HCT116 (cell line): ENCODE measurements at regions not wholly inside any gene's neighbourhood (a gene's known extent, or its start where the extent isn't known, plus 50 kb on each side); places are given as distances from the start of the nearest gene placed in this dataset.
A peak's percentile ranks its signal among the peaks of the same experiment; 100 is the strongest.

Experiments
- ATAC-seq: fragments of 200-7000 bp; cut with Tn5 transposase; 2 replicates; pipeline ENCODE4 v1.9.1; 2020; ENCODE audit warnings: mild to moderate bottlenecking, moderate library complexity
- BruUV-seq: library from RNA; stranded (reverse); fragments of 400-500 nt; replicated peaks from 2 replicates; lab custom pipeline; 2021; lab: Mats Ljungman, UMichigan
- CTCF ChIA-PET: fragments of 300-600 bp; sonication (Branson Sonifier 250); formaldehyde crosslinking; loops from one replicate; lab custom pipeline; 2021; ENCODE audit warnings: antibody characterized with exemption; lab: Charles Lee
- POLR2A ChIA-PET: fragments of 300-600, 350-600 bp; sonication (Branson Sonifier 250); formaldehyde crosslinking; loops from one replicate; lab custom pipeline; 2021; ENCODE audit warnings: antibody characterized with exemption; lab: Charles Lee
- RAD21 ChIA-PET, 2 experiments: fragments of 300-600 bp; sonication (Branson Sonifier 250); formaldehyde crosslinking; loops; one replicate each; lab custom pipeline; 2023; ENCODE audit warnings: low total read pairs in 2 of 2; ENCODE audit not compliant: uncharacterized antibody in 2 of 2, unreplicated experiment in 2 of 2, low non-redundant PET in 1 of 2; lab: Charles Lee
- DNase-seq: peaks from one replicate; pipeline ENCODE4 v3.0.0-alpha.2; 2010; ENCODE audit warnings: low read depth, low spot score
- H2AFZ ChIP-seq: fragments of 200-600 bp; shearing (Covaris generic), sonication (generic); 2 replicates; pipeline ENCODE4 v1.6.1; 2017; ENCODE audit warnings: low read depth, mixed run types, mixed read lengths, antibody characterized with exemption, low read length; ENCODE audit not compliant: poor library complexity, severe bottlenecking
- H3K27ac ChIP-seq: 2 replicates; pipeline ENCODE4 v1.5.1; 2012; ENCODE audit warnings: low read depth, low read length
- H3K27me3 ChIP-seq: fragments of 200-600 bp; sonication (generic); 2 replicates; pipeline ENCODE4 v1.6.1; 2016; ENCODE audit warnings: mixed run types, low read length, mixed read lengths; ENCODE audit not compliant: insufficient read depth
- H3K36me3 ChIP-seq, 2 experiments: fragments of 200-500 bp in 1 of 2; fragments of 200-600 bp in 1 of 2; sonication (Bioruptor generic) in 1 of 2; sonication (generic) in 1 of 2; 2 replicates each; pipeline versions ENCODE4 v1.5.1 to v1.6.1; 2014 to 2016; ENCODE audit warnings: low read length in 2 of 2, inconsistent platforms in 1 of 2, mixed read lengths in 1 of 2, mixed run types in 1 of 2; ENCODE audit not compliant: insufficient read depth in 2 of 2, control insufficient read depth in 1 of 2
- H3K4me1 ChIP-seq, 2 experiments: fragments of 200-600 bp in 1 of 2; sonication (generic) in 1 of 2; 2 replicates each; pipeline versions ENCODE4 v1.5.1 to v1.6.1; 2012 to 2017; ENCODE audit warnings: low read length in 2 of 2, inconsistent platforms in 1 of 2, mild to moderate bottlenecking in 1 of 2, mixed read lengths in 1 of 2, mixed run types in 1 of 2, moderate library complexity in 1 of 2; ENCODE audit not compliant: insufficient read depth in 2 of 2, control insufficient read depth in 1 of 2
- H3K4me2 ChIP-seq: fragments of 200-600 bp; sonication (generic); 2 replicates; pipeline ENCODE4 v1.6.1; 2017; ENCODE audit warnings: mixed run types, low read length, mixed read lengths
- H3K4me3 ChIP-seq, 2 experiments: fragments of 200-600 bp in 1 of 2; sonication (generic) in 1 of 2; replicated peaks in 1 of 2; 2 replicates each; pipeline ENCODE4 v1.5.1; 2011 to 2016; ENCODE audit warnings: low read length in 2 of 2, control low read depth in 1 of 2, low read depth in 1 of 2, mild to moderate bottlenecking in 1 of 2, mixed read lengths in 1 of 2, mixed run types in 1 of 2
- H3K79me2 ChIP-seq: fragments of 200-600 bp; sonication (generic); 2 replicates; pipeline ENCODE4 v1.6.1; 2017; ENCODE audit warnings: mild to moderate bottlenecking, mixed run types, low read length, moderate library complexity, mixed read lengths; ENCODE audit not compliant: insufficient read depth
- H3K9ac ChIP-seq: fragments of 200-600 bp; sonication (generic); 2 replicates; pipeline ENCODE4 v1.6.1; 2016; ENCODE audit warnings: low read length, mixed read lengths
- H3K9me2 ChIP-seq: fragments of 200-600 bp; sonication (generic), shearing (Covaris generic); 2 replicates; pipeline ENCODE4 v1.6.1; 2017; ENCODE audit warnings: mixed run types, mild to moderate bottlenecking, moderate library complexity; ENCODE audit not compliant: insufficient read depth
- H3K9me3 ChIP-seq, 2 experiments: fragments of 200-500 bp in 1 of 2; fragments of 200-600 bp in 1 of 2; sonication (Bioruptor generic) in 1 of 2; sonication (generic) in 1 of 2; 2 replicates each; pipeline ENCODE4 v1.6.1; 2014 to 2017; ENCODE audit warnings: low read length in 2 of 2, mixed read lengths in 2 of 2, inconsistent platforms in 1 of 2, low read depth in 1 of 2, mild to moderate bottlenecking in 1 of 2, mixed run types in 1 of 2, moderate library complexity in 1 of 2; ENCODE audit not compliant: control insufficient read depth in 1 of 2, insufficient read depth in 1 of 2
- H4K20me1 ChIP-seq: fragments of 200-600 bp; sonication (generic), shearing (Covaris generic); 2 replicates; pipeline ENCODE4 v1.6.1; 2017; ENCODE audit warnings: mixed run types, mild to moderate bottlenecking, moderate library complexity; ENCODE audit not compliant: insufficient read depth
- RAD21 ChIP-seq: IDR thresholded peaks from 2 replicates; pipeline ENCODE4 v1.6.1; 2012; ENCODE audit warnings: low read depth, mild to moderate bottlenecking
- intact Hi-C: fragments of 100-400 bp; cut with micrococcal nuclease; formaldehyde crosslinking; loops from 2 replicates; pipeline ENCODE4 v1.10.0; 2022
- TF ChIP-seq, protein P1 (sequence below): IDR thresholded peaks from 2 replicates; pipeline ENCODE4 v1.6.1; 2012; ENCODE audit warnings: low read depth
- TF ChIP-seq, protein P2 (sequence below), 3 experiments: fragments of 200-600 bp in 1 of 3; sonication (generic) in 1 of 3; IDR thresholded peaks in 2 of 3; conservative IDR thresholded peaks in 1 of 3; 2 replicates each; pipeline ENCODE4 v1.5.1; 2012 to 2017; ENCODE audit warnings: low read depth in 2 of 3, low read length in 2 of 3, antibody characterized with exemption in 1 of 3, borderline replicate concordance in 1 of 3, control low read depth in 1 of 3, mild to moderate bottlenecking in 1 of 3, mixed read lengths in 1 of 3, mixed run types in 1 of 3, moderate library complexity in 1 of 3; ENCODE audit not compliant: insufficient read depth in 1 of 3

- RAD21 ChIA-PET = no interaction called here
- POLR2A ChIA-PET = no interaction called here
- no peak overlapping the region for H3K27ac ChIP-seq
- no TSS peak for BruUV-seq
- no peak overlapping the region for H3K9ac ChIP-seq
- H3K9me2 ChIP-seq = no peaks in the 10 kb centered on the region
- CTCF ChIA-PET = interaction anchor here (0.5 to 1.1 kb wide), 5 partner anchors 10 to 431 kb away, joined by 3 to 14 read pairs (median 4); no protein-coding TSS in a partner anchor
- H3K27me3 ChIP-seq = no peaks in the 10 kb centered on the region
- no peaks in the 10 kb centered on the region for H4K20me1 ChIP-seq
- peak; percentile 59; the same call in 1 of the 2 replicates for ATAC-seq
- intact Hi-C loops = no loop called here
- no peaks in the 10 kb centered on the region for H3K36me3 ChIP-seq
- H3K4me2 ChIP-seq = no peak overlapping the region
- H3K4me3 ChIP-seq = no peak overlapping the region
- DNase-seq = peak; percentile 37
- TF ChIP-seq, protein P1, sequence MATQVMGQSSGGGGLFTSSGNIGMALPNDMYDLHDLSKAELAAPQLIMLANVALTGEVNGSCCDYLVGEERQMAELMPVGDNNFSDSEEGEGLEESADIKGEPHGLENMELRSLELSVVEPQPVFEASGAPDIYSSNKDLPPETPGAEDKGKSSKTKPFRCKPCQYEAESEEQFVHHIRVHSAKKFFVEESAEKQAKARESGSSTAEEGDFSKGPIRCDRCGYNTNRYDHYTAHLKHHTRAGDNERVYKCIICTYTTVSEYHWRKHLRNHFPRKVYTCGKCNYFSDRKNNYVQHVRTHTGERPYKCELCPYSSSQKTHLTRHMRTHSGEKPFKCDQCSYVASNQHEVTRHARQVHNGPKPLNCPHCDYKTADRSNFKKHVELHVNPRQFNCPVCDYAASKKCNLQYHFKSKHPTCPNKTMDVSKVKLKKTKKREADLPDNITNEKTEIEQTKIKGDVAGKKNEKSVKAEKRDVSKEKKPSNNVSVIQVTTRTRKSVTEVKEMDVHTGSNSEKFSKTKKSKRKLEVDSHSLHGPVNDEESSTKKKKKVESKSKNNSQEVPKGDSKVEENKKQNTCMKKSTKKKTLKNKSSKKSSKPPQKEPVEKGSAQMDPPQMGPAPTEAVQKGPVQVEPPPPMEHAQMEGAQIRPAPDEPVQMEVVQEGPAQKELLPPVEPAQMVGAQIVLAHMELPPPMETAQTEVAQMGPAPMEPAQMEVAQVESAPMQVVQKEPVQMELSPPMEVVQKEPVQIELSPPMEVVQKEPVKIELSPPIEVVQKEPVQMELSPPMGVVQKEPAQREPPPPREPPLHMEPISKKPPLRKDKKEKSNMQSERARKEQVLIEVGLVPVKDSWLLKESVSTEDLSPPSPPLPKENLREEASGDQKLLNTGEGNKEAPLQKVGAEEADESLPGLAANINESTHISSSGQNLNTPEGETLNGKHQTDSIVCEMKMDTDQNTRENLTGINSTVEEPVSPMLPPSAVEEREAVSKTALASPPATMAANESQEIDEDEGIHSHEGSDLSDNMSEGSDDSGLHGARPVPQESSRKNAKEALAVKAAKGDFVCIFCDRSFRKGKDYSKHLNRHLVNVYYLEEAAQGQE = no peak
- TF ChIP-seq, protein P2, sequence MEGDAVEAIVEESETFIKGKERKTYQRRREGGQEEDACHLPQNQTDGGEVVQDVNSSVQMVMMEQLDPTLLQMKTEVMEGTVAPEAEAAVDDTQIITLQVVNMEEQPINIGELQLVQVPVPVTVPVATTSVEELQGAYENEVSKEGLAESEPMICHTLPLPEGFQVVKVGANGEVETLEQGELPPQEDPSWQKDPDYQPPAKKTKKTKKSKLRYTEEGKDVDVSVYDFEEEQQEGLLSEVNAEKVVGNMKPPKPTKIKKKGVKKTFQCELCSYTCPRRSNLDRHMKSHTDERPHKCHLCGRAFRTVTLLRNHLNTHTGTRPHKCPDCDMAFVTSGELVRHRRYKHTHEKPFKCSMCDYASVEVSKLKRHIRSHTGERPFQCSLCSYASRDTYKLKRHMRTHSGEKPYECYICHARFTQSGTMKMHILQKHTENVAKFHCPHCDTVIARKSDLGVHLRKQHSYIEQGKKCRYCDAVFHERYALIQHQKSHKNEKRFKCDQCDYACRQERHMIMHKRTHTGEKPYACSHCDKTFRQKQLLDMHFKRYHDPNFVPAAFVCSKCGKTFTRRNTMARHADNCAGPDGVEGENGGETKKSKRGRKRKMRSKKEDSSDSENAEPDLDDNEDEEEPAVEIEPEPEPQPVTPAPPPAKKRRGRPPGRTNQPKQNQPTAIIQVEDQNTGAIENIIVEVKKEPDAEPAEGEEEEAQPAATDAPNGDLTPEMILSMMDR (IDR thresholded peaks at IDR 0.05 in 2 of 3, conservative IDR thresholded peaks at IDR 0.05 in 1 of 3; ENCODE audit: borderline replicate concordance in 1 of 3, insufficient read depth in 1 of 3, low read depth in 2 of 3, low read length in 2 of 3) = peak; percentile 21 to 62 (median 54); a peak in 4 of 6 replicates
- TF ChIP-seq RAD21 = peak; percentile 38; the same call in 1 of the 2 replicates
- no peak overlapping the region for H2AFZ ChIP-seq
- H3K79me2 ChIP-seq = no peaks in the 10 kb centered on the region
- H3K9me3 ChIP-seq = 0 out of 4 replicates have a peak, but pooled peaks cover 0 to 3% of the 10 kb centered on the region in 2 experiments
- H3K4me1 ChIP-seq = peaks cover 10 to 14% of the 10 kb centered on the region in 2 experiments; a peak in 3 of 4 replicates
Measured at GRCh38 chr21:14737922-14738321, 191.8 kb upstream of the SAMSN1 start.
